AG09319 (cell line): ENCODE measurements at regions not wholly inside any gene's neighbourhood (a gene's known extent, or its start where the extent isn't known, plus 50 kb on each side); places are given as distances from the start of the nearest gene placed in this dataset.

Experiments used
- DNase-seq: peaks from one replicate; pipeline ENCODE4 v3.0.0-alpha.2; 2010; ENCODE audit warnings: low read depth; ENCODE audit errors: extremely low read depth
- TF ChIP-seq, protein P1 (sequence below): IDR thresholded peaks from 2 replicates; pipeline ENCODE4 v1.5.1; 2011; ENCODE audit warnings: low read depth, mild to moderate bottlenecking, inconsistent platforms, low read length, moderate library complexity

DNA sequence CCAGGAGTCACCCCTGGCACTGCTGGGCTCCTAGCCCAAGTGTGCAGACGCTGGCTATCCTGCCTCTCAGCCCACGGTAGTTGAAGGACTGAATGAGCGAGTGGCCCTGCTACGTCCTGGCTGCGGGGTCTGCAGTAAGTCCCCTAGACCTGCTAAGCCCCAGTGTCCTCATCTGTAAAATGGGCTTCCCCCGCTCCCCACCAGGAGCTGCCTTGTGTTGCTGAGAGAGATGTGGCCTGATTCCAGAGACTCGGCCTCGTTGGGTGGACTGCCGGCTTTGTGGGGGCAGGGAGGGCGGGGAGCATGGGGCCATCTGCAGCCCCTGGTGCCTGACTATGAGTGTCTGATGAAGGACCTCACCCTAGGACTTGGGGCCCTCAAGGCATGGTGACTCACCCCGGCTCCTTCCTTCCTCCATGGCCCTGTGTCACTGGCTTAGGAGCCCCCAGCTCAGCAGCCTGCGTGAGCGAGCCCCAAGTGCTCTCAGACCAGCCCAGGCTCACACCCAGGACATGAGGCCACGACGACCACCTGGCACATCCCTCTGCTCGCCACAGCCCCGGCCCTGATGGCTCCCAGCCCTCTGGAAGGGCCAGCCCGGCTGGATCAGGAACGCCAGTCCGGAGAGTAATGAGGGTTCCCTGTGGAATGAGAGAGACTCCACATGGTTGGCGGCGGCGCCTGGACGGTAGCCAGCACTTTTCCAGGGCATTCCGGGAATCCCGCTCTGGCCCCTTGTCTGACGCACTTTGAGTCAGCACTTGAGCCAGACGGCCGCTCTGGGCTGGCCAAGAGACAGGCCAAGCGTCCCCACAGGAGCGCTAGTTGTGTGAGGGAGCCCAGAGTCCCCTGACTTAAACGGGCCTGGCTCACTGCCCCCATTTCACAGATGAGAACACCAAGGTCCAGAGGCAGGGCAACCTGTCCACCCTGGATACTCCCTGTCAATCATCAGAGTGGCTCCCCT, 50.5 kb upstream of the SHISAL1 start:
- TF ChIP-seq, protein P1, sequence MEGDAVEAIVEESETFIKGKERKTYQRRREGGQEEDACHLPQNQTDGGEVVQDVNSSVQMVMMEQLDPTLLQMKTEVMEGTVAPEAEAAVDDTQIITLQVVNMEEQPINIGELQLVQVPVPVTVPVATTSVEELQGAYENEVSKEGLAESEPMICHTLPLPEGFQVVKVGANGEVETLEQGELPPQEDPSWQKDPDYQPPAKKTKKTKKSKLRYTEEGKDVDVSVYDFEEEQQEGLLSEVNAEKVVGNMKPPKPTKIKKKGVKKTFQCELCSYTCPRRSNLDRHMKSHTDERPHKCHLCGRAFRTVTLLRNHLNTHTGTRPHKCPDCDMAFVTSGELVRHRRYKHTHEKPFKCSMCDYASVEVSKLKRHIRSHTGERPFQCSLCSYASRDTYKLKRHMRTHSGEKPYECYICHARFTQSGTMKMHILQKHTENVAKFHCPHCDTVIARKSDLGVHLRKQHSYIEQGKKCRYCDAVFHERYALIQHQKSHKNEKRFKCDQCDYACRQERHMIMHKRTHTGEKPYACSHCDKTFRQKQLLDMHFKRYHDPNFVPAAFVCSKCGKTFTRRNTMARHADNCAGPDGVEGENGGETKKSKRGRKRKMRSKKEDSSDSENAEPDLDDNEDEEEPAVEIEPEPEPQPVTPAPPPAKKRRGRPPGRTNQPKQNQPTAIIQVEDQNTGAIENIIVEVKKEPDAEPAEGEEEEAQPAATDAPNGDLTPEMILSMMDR, result no peak
- peak; percentile 95 for DNase-seq

DNA sequence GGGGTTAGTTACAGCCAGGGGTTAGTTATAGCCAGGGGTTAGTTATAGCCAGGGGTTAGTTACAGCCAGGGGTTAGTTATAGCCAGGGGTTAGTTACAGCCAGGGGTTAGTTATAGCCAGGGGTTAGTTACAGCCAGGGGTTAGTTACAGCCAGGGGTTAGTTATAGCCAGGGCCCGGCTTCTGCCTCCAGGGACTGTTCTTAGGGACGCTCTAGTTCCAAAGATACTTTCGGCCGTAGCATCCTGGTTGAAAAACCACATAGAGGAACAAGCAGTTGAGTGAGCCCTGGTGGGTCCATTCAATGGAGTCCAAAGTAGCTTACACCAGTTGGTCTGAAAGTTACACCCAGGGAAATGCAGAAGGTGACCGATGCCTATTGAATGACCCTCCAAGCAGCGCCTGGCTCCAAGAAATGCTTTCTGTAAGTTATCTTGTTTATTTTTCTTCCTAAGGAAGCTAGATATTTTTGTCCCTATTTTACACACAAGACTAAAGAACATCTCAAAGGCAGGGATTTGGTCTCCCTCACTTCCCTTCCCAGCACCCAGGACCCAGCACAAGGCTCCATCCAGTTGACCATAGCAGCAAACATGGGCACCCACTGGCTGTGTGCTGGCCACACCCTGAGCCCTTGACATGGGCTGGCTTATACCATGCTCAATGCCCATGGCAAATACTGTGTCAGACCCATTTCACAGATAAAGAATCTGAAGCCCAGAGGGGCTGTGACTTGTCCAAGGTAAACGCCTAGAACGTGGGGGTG, 49.7 kb upstream of the SHISAL1 start:
- DNase-seq, result no peak
- TF ChIP-seq, protein P1, result no peak
